Epithelial cell of esophagus (primary cell): ENCODE measurements at regions not wholly inside any gene's neighbourhood (a gene's known extent, or its start where the extent isn't known, plus 50 kb on each side); places are given as distances from the start of the nearest gene placed in this dataset.

Experiments used
- DNase-seq: peaks from one replicate; pipeline ENCODE4 v3.0.0; 2010; ENCODE audit warnings: low read depth
- H3K4me3 ChIP-seq: 2 replicates; pipeline ENCODE4 v1.5.1; 2011; ENCODE audit warnings: mild to moderate bottlenecking, low read length, control low read depth
- CTCF ChIP-seq: IDR thresholded peaks from 2 replicates; pipeline ENCODE4 v1.5.1; 2011; ENCODE audit warnings: low read depth, mild to moderate bottlenecking, low read length, control low read depth, inconsistent platforms; ENCODE audit not compliant: insufficient read depth; ENCODE audit errors: missing control alignments

GRCh38 chr17:73749928-73750605 is 105.8 kb upstream of the SDK2 start:
- no peak overlapping the region for H3K4me3 ChIP-seq
- TF ChIP-seq CTCF, result no peak
- DNase-seq, result no peak

GRCh38 chr17:73750975-73751374 is 106.7 kb upstream of the SDK2 start:
- no peak overlapping the region for H3K4me3 ChIP-seq
- DNase-seq, result no peak
- no peak for TF ChIP-seq CTCF

GRCh38 chr17:73753751-73754496 is 109.7 kb upstream of the SDK2 start:
- TF ChIP-seq CTCF, result no peak
- H3K4me3 ChIP-seq, result no peak overlapping the region
- DNase-seq, result no peak

GRCh38 chr17:73754886-73755400 is 110.7 kb upstream of the SDK2 start:
- no peak for DNase-seq
- H3K4me3 ChIP-seq, result no peak overlapping the region

GRCh38 chr17:73757420-73757819 is 113.2 kb upstream of the SDK2 start:
- H3K4me3 ChIP-seq, result no peak overlapping the region
- no peak for TF ChIP-seq CTCF
- DNase-seq, result no peak

More at GRCh38 chr17:73754886-73755400, 110.7 kb upstream of the SDK2 start:
- TF ChIP-seq CTCF, result no peak

- no peak for TF ChIP-seq CTCF
- no peak for DNase-seq
- H3K4me3 ChIP-seq, result no peak overlapping the region
Observed at GRCh38 chr17:73758245-73758644, 114.0 kb upstream of the SDK2 start.
